SK-N-MC (cell line): ENCODE measurements at regions not wholly inside any gene's neighbourhood (a gene's known extent, or its start where the extent isn't known, plus 50 kb on each side); places are given as distances from the start of the nearest gene placed in this dataset.

Source experiments
- EZH2 ChIP-seq: fragments of 200-600 bp; sonication (generic); IDR thresholded peaks from one replicate; pipeline ENCODE4 v1.6.1; 2017; ENCODE audit warnings: antibody characterized with exemption
- FOXP2 ChIP-seq: optimal IDR thresholded peaks from 2 replicates; pipeline ENCODE3; 2011; ENCODE audit warnings: mild to moderate bottlenecking, moderate library complexity; ENCODE audit not compliant: insufficient read depth; ENCODE audit errors: extremely low read length, control extremely low read depth
- POLR2AphosphoS5 ChIP-seq: IDR thresholded peaks from 2 replicates; pipeline ENCODE4 v1.6.1; 2012; ENCODE audit warnings: mild to moderate bottlenecking, low read depth, low read length, borderline replicate concordance

GRCh38 chr2:144137705-144138428 is 382.1 kb downstream of the ZEB2 start:
- TF ChIP-seq POLR2AphosphoS5 (no peak), EZH2 (no peak), FOXP2 (no peak)
